A673 (cell line): ENCODE measurements at regions not wholly inside any gene's neighbourhood (a gene's known extent, or its start where the extent isn't known, plus 50 kb on each side); places are given as distances from the start of the nearest gene placed in this dataset.

Source experiments
- BruUV-seq: library from RNA; stranded (reverse); fragments of 400-500 nt; replicated peaks from 2 replicates; lab custom pipeline; 2021; lab: Mats Ljungman, UMichigan
- CTCF ChIA-PET: fragments of 300-600 bp; sonication (Branson Sonifier 250); formaldehyde crosslinking; loops from one replicate; lab custom pipeline; 2022; ENCODE audit warnings: antibody characterized with exemption; lab: Charles Lee
- POLR2A ChIA-PET: fragments of 300-600 bp; sonication (Branson Sonifier 250); formaldehyde crosslinking; loops from one replicate; lab custom pipeline; 2022; ENCODE audit warnings: antibody characterized with exemption; ENCODE audit not compliant: low non-redundant PET; lab: Charles Lee
- DNase-seq: peaks from one replicate; pipeline ENCODE4 v3.0.0-alpha.2; 2015; ENCODE audit warnings: low spot score
- H3K27ac ChIP-seq: fragments of 200-600 bp; sonication (generic); 2 replicates; pipeline ENCODE4 v1.5.1; 2016; ENCODE audit warnings: mixed run types, low read depth, mild to moderate bottlenecking, mixed read lengths, antibody characterized with exemption, low read length; ENCODE audit not compliant: poor library complexity, severe bottlenecking
- H3K27me3 ChIP-seq: fragments of 200-600 bp; sonication (generic); replicated peaks from 2 replicates; pipeline ENCODE4 v1.6.1; 2017; ENCODE audit warnings: mixed run types, low read depth, mild to moderate bottlenecking, mixed read lengths, antibody characterized with exemption, low read length; ENCODE audit not compliant: insufficient read depth, poor library complexity
- H3K36me3 ChIP-seq: fragments of 200-600 bp; sonication (generic); 2 replicates; pipeline ENCODE4 v1.6.1; 2016; ENCODE audit warnings: mixed run types, mild to moderate bottlenecking, mixed read lengths, antibody characterized with exemption, low read length; ENCODE audit not compliant: insufficient read depth, poor library complexity, severe bottlenecking
- H3K4me1 ChIP-seq: fragments of 200-600 bp; sonication (generic); 2 replicates; pipeline ENCODE4 v1.6.1; 2017; ENCODE audit warnings: mixed run types, mild to moderate bottlenecking, mixed read lengths, antibody characterized with exemption, low read length; ENCODE audit not compliant: insufficient read depth, poor library complexity, severe bottlenecking
- H3K4me3 ChIP-seq: fragments of 200-600 bp; sonication (generic); 2 replicates; pipeline ENCODE4 v1.5.1; 2016; ENCODE audit warnings: low read depth, mixed run types, mild to moderate bottlenecking, mixed read lengths, low read length; ENCODE audit not compliant: poor library complexity, severe bottlenecking
- H3K9me3 ChIP-seq: fragments of 200-600 bp; sonication (generic); 2 replicates; pipeline ENCODE4 v1.6.1; 2016; ENCODE audit warnings: mixed run types, low read depth, mild to moderate bottlenecking, mixed read lengths, antibody characterized with exemption, low read length; ENCODE audit not compliant: poor library complexity, severe bottlenecking
- CTCF ChIP-seq: fragments of 300-800, 200-600 bp; sonication (generic); conservative IDR thresholded peaks from 2 replicates; pipeline ENCODE4 v1.5.1; 2017; ENCODE audit warnings: low read depth, mild to moderate bottlenecking, antibody characterized with exemption, low read length, moderate library complexity, mixed read lengths
- EZH2 ChIP-seq: fragments of 200-600 bp; sonication (generic); IDR thresholded peaks from 2 replicates; pipeline ENCODE4 v1.6.1; 2017; ENCODE audit warnings: borderline replicate concordance, low read depth, mild to moderate bottlenecking, mixed read lengths, antibody characterized with exemption, low read length; ENCODE audit not compliant: poor library complexity, severe bottlenecking
- intact Hi-C: fragments of 100-400 bp; cut with micrococcal nuclease; formaldehyde crosslinking; loops from one replicate; pipeline ENCODE4 v1.10.0; 2022; ENCODE audit not compliant: unreplicated experiment

- BruUV-seq = no TSS peak
- intact Hi-C loops = loop anchor here (5.0 kb wide), 1 partner anchor 35 kb away; no protein-coding TSS in a partner anchor
- no peak overlapping the region for H3K4me3 ChIP-seq
- no peaks in the 10 kb centered on the region for H3K9me3 ChIP-seq
- H3K27ac ChIP-seq = no peak overlapping the region
- POLR2A ChIA-PET = no interaction called here
- TF ChIP-seq EZH2 (no peak), CTCF (no peak)
- CTCF ChIA-PET = no interaction called here
- DNase-seq = no peak
- H3K36me3 ChIP-seq = no peaks in the 10 kb centered on the region
- H3K27me3 ChIP-seq = no peaks in the 10 kb centered on the region
- no peaks in the 10 kb centered on the region for H3K4me1 ChIP-seq
Observed at GRCh38 chr15:31471731-31472430, 145.2 kb downstream of the KLF13 start.

DNA sequence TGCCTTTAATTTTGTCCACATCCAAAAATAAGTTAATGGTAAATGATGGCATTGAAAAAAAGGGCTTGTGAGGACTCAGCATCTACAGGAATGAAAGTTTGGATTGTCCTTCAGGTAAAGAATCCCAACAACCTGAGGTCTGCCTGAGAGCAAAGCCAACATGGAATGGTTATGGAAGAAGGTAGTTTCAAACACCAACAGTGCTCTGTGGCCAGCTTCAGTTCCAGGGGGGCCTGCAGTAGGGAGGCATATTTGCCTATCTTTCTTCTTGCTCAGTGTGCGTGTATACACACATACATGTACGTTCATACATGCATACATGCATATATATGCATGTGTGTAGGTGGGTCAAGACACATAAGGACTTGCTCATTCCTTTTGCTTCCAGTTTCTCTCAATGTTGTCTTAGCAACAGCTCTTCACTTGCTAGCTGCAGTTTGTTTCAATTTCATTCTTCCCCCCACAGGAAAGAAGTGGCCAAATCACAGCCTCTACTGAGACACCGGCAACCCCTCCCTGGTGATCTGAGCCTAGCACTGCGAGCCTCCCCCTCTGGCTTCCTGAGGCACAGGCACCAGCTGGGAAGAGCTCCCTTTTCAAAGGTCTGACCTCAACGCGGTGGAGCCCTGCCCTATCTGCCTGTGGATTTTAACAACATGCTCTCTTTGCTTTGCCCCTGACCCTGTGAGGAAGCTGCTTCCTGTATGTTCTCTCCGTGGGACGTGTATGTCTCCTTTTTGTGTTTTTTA lies 146.2 kb downstream of the KLF13 start:
- Histone ChIP-seq H3K9me3 (no peaks in the 10 kb centered on the region), H3K36me3 (no peaks in the 10 kb centered on the region), H3K27me3 (no peaks in the 10 kb centered on the region), H3K4me1 (no peaks in the 10 kb centered on the region), H3K4me3 (no peak overlapping the region), H3K27ac (no peak overlapping the region)
- POLR2A ChIA-PET = no interaction called here
- CTCF ChIA-PET = no interaction called here
- no peak for DNase-seq
- no TSS peak for BruUV-seq
- no peak for TF ChIP-seq EZH2
- no peak for TF ChIP-seq CTCF
- intact Hi-C loops = loop anchor here (5.0 kb wide), 1 partner anchor 36 kb away; no protein-coding TSS in a partner anchor

DNA sequence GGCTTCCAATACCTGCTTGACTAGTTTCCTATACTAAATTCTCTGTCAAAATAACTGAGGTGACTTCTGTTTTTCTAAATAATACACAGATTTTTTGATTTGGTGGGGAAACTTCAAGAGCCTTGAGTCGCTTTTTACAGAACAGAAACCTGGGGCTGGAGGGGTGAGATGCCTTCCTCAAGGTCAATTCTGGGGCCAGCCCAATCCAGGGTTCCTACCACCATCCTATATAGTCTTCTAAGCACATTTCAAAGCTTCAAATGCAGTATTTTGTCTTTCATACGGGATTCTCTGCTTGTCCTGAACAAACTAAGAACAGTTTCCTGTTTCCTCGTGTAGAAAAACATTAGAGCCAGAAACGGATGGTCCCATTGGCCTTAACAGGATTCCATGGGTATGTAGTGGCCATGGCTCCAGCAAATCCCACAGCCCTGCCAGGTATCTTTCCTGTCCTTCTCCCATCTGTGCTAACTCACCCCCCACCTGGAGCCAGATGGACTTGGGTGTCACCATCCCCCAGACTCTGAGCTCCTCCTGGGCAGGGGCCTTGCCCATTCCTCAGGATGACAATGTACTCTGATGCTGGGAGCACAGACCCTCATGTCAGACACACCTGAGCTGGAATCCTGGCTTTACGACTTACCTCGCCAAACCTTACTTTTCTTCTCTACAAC lies 146.9 kb downstream of the KLF13 start:
- no peak for DNase-seq
- Histone ChIP-seq H3K4me1 (no peaks in the 10 kb centered on the region), H3K9me3 (no peaks in the 10 kb centered on the region), H3K36me3 (no peaks in the 10 kb centered on the region), H3K4me3 (no peak overlapping the region), H3K27ac (no peak overlapping the region), H3K27me3 (no peaks in the 10 kb centered on the region)
- ChIA-PET POLR2A (no interaction called here), CTCF (no interaction called here)
- intact Hi-C loops = loop anchor here (5.0 kb wide), 1 partner anchor 36 kb away; no protein-coding TSS in a partner anchor
- no TSS peak for BruUV-seq
- no peak for TF ChIP-seq CTCF
- no peak for TF ChIP-seq EZH2
